ENCODE measurements at regions not wholly inside any gene's neighbourhood (a gene's known extent, or its start where the extent isn't known, plus 50 kb on each side); places are given as distances from the start of the nearest gene placed in this dataset.

DNA sequence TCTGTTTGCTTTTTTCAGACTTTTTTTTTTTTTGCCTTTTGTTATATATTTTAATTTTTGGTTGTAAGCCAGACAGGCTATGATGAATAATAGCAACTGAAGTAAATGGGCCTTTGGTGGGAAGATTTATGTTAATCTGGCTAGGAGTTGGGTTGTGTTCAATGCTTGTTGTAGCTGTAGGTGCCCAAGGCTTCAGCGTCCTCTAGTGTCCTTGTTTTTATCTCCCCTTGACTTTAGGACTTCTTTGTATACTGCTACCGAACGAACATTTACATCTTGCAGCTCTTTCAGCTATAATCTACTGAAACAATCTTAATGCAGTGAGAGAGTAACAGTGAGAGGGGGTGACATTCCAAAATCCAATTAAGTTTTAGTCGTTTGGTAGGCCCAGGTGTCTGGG lies 848.4 kb upstream of the FBXO33 start:
- ChIA-PET CTCF (no interaction called here), POLR2A (no interaction called here)
- TF ChIP-seq, protein P1, sequence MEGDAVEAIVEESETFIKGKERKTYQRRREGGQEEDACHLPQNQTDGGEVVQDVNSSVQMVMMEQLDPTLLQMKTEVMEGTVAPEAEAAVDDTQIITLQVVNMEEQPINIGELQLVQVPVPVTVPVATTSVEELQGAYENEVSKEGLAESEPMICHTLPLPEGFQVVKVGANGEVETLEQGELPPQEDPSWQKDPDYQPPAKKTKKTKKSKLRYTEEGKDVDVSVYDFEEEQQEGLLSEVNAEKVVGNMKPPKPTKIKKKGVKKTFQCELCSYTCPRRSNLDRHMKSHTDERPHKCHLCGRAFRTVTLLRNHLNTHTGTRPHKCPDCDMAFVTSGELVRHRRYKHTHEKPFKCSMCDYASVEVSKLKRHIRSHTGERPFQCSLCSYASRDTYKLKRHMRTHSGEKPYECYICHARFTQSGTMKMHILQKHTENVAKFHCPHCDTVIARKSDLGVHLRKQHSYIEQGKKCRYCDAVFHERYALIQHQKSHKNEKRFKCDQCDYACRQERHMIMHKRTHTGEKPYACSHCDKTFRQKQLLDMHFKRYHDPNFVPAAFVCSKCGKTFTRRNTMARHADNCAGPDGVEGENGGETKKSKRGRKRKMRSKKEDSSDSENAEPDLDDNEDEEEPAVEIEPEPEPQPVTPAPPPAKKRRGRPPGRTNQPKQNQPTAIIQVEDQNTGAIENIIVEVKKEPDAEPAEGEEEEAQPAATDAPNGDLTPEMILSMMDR (IDR thresholded peaks at IDR 0.05; ENCODE audit: insufficient read depth, low read depth, low read length), result no peak
- Histone ChIP-seq H3K4me3 (ENCODE audit: low read depth, low read length) (no peak overlapping the region), H3K36me3 (ENCODE audit: control insufficient read depth, insufficient read depth, low read length) (no peaks in the 10 kb centered on the region), H3K27me3 (ENCODE audit: control insufficient read depth, insufficient read depth, low read length) (no peaks in the 10 kb centered on the region)
- no peak for DNase-seq (ENCODE audit: low read depth)

- CTCF ChIA-PET, result no interaction called here
- POLR2A ChIA-PET, result no interaction called here
- H3K27me3 ChIP-seq (ENCODE audit: control insufficient read depth, insufficient read depth, low read length), result no peaks in the 10 kb centered on the region
- TF ChIP-seq, protein P1 (IDR thresholded peaks at IDR 0.05; ENCODE audit: insufficient read depth, low read depth, low read length), result no peak
- no peak overlapping the region for H3K4me3 ChIP-seq (ENCODE audit: low read depth, low read length)
- H3K36me3 ChIP-seq (ENCODE audit: control insufficient read depth, insufficient read depth, low read length), result no peaks in the 10 kb centered on the region
- no peak for DNase-seq (ENCODE audit: low read depth)
These were observed 841.2 kb upstream of the FBXO33 start for GRCh38 chr14:40273417-40273816.

DNA sequence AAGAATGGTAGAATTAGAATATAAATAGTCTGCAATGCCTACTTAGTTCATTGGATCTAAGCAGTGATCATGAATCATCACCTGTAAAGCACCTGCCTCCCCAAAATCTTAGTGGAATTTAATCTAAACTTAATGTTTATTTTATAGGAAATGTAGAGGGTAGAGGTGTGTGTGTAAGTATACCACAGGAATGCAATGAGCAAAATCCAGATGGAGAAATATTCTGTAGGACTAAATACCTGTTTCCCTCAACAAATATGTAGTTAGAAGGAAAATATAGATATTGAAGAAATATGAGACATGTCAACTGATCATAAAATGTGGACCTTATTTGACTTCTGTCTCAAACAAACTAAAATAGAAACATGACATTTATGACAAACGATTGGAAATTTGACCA lies 839.2 kb upstream of the FBXO33 start:
- no peaks in the 10 kb centered on the region for H3K27me3 ChIP-seq (ENCODE audit: control insufficient read depth, insufficient read depth, low read length)
- DNase-seq (ENCODE audit: low read depth), result no peak
- TF ChIP-seq, protein P1 (IDR thresholded peaks at IDR 0.05; ENCODE audit: insufficient read depth, low read depth, low read length), result no peak
- POLR2A ChIA-PET, result no interaction called here
- no peaks in the 10 kb centered on the region for H3K36me3 ChIP-seq (ENCODE audit: control insufficient read depth, insufficient read depth, low read length)
- no peak overlapping the region for H3K4me3 ChIP-seq (ENCODE audit: low read depth, low read length)
- CTCF ChIA-PET, result no interaction called here

DNA sequence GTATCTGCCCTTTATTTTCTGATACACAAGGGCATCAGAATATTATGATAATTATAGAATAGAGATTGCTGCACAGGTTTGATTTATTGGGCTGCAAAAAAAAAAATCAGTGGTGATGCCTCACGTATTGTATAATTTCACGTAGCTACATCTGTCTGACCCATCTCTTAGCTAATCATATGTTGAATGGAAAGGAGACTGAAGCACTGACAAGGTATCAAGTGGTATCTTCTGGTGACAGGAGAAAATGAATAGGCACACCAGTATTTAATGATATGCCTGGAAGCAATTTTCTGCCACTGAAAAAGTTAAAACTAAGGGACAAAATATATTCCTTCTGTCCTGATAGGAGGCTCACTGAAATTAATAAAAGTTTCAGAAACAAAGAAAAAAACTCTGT lies 837.2 kb upstream of the FBXO33 start:
- Histone ChIP-seq H3K27me3 (ENCODE audit: control insufficient read depth, insufficient read depth, low read length) (no peaks in the 10 kb centered on the region), H3K36me3 (ENCODE audit: control insufficient read depth, insufficient read depth, low read length) (no peaks in the 10 kb centered on the region), H3K4me3 (ENCODE audit: low read depth, low read length) (no peak overlapping the region)
- ChIA-PET CTCF (no interaction called here), POLR2A (no interaction called here)
- no peak for DNase-seq (ENCODE audit: low read depth)
- TF ChIP-seq, protein P1 (IDR thresholded peaks at IDR 0.05; ENCODE audit: insufficient read depth, low read depth, low read length), result no peak

GRCh38 chr14:40268236-40268635 lies 836.0 kb upstream of the FBXO33 start:
- no peaks in the 10 kb centered on the region for H3K36me3 ChIP-seq (ENCODE audit: control insufficient read depth, insufficient read depth, low read length)
- ChIA-PET CTCF (no interaction called here), POLR2A (no interaction called here)
- TF ChIP-seq, protein P1 (IDR thresholded peaks at IDR 0.05; ENCODE audit: insufficient read depth, low read depth, low read length), result no peak
- DNase-seq (ENCODE audit: low read depth), result no peak
- no peaks in the 10 kb centered on the region for H3K27me3 ChIP-seq (ENCODE audit: control insufficient read depth, insufficient read depth, low read length)
- H3K4me3 ChIP-seq (ENCODE audit: low read depth, low read length), result no peak overlapping the region
